NCI-H2107 treated with DMSO at 0.1 percent for 48 hours (cell line): ENCODE measurements at regions not wholly inside any gene's neighbourhood (a gene's known extent, or its start where the extent isn't known, plus 50 kb on each side); places are given as distances from the start of the nearest gene placed in this dataset.

Experiments used
- DNase-seq: peaks from one replicate; lab custom pipeline; 2025; ENCODE audit not compliant: unreplicated experiment; lab: John Stamatoyannopoulos, UW

- DNase-seq, result no peak
Measured at GRCh38 chr15:31551323-31551722, 224.7 kb downstream of the KLF13 start.

GRCh38 chr15:31552482-31553099, 226.0 kb downstream of the KLF13 start:
- DNase-seq, result no peak

GRCh38 chr15:31554261-31554660, 227.6 kb downstream of the KLF13 start:
- DNase-seq, result no peak

GRCh38 chr15:31555022-31555421, 228.4 kb downstream of the KLF13 start:
- no peak for DNase-seq

- DNase-seq, result no peak
Measured at GRCh38 chr15:31556494-31557150, 230.0 kb downstream of the KLF13 start.

- no peak for DNase-seq
Measured at GRCh38 chr15:31557899-31558298, 231.3 kb downstream of the KLF13 start.

- DNase-seq, result no peak
Measured at GRCh38 chr15:31558840-31559239, 232.2 kb downstream of the KLF13 start.

GRCh38 chr15:31559786-31560185, 233.2 kb downstream of the KLF13 start:
- no peak for DNase-seq

- DNase-seq, result no peak
Measured at GRCh38 chr15:31560643-31561042, 234.0 kb downstream of the KLF13 start.

- no peak for DNase-seq
Measured at GRCh38 chr15:31561156-31561555, 234.5 kb downstream of the KLF13 start.

- no peak for DNase-seq
Measured at GRCh38 chr15:31563001-31563400, 236.4 kb downstream of the KLF13 start.

- DNase-seq, result no peak
Measured at GRCh38 chr15:31563421-31563820, 236.8 kb downstream of the KLF13 start.

GRCh38 chr15:31567861-31568260, 241.2 kb downstream of the KLF13 start:
- DNase-seq, result no peak

- no peak for DNase-seq
Measured at GRCh38 chr15:31569836-31570235, 243.2 kb downstream of the KLF13 start.

- DNase-seq, result no peak
Measured at GRCh38 chr15:31570591-31570990, 244.0 kb downstream of the KLF13 start.

- peak; percentile 24 for DNase-seq
Measured at GRCh38 chr15:31571676-31572075, 245.0 kb downstream of the KLF13 start.

GRCh38 chr15:31573759-31574158, 247.1 kb downstream of the KLF13 start:
- DNase-seq, result no peak

- DNase-seq, result no peak
Measured at GRCh38 chr15:31574766-31575165, 248.1 kb downstream of the KLF13 start.

- DNase-seq, result no peak
Measured at GRCh38 chr15:31577108-31577507, 250.5 kb downstream of the KLF13 start.

- DNase-seq, result no peak
Measured at GRCh38 chr15:31579282-31579681, 252.6 kb downstream of the KLF13 start.

GRCh38 chr15:31579976-31580375, 253.3 kb downstream of the KLF13 start:
- DNase-seq, result no peak

GRCh38 chr15:31584195-31584594, 257.6 kb downstream of the KLF13 start:
- DNase-seq, result no peak

- no peak for DNase-seq
Measured at GRCh38 chr15:31585240-31585639, 258.6 kb downstream of the KLF13 start.
